ENCODE measurements at regions not wholly inside any gene's neighbourhood (a gene's known extent, or its start where the extent isn't known, plus 50 kb on each side); places are given as distances from the start of the nearest gene placed in this dataset.

- no peak for DNase-seq
Measured at GRCh38 chr3:43869491-43869890, 178.8 kb downstream of the ABHD5 start.

- no peak for DNase-seq
Measured at GRCh38 chr3:43870120-43870519, 179.4 kb downstream of the ABHD5 start.

DNA sequence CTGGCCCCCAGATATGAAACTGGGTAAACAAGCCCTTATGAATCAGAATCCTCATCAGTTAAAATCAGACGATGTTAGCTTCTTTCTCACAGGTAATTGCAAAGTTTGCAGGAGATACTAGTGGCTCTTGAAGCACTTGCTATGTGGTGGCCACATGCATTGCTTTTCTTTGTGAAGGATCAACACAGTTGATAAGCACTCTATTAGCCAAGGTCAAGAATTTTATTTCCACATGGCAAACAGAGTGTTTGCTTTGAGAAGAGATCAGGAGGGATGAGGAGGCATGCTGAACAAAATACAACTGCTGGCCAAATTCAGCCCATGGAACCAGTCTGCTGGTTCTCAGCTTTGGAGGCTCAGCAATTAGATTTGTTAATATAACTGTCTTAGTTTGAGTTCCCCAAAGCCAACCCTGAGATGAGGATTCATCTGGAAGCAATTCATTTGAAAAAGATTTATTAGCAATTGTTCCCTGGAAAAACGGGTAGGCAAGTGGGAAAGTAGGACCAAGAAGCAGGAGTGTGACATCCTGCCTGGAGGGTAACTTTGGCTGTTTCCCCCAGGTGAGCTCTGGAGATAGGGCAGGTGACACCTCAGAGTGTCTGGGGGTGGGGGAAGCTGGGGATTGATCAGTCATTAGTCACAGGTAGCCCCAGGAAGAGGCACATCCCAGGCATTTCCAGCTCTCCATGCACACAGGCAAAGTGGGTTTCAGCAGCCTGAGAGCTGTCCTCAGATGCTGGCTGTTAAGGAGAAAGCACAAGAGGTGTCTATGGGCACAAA is 180.3 kb downstream of the ABHD5 start:
- DNase-seq: no peak

DNA sequence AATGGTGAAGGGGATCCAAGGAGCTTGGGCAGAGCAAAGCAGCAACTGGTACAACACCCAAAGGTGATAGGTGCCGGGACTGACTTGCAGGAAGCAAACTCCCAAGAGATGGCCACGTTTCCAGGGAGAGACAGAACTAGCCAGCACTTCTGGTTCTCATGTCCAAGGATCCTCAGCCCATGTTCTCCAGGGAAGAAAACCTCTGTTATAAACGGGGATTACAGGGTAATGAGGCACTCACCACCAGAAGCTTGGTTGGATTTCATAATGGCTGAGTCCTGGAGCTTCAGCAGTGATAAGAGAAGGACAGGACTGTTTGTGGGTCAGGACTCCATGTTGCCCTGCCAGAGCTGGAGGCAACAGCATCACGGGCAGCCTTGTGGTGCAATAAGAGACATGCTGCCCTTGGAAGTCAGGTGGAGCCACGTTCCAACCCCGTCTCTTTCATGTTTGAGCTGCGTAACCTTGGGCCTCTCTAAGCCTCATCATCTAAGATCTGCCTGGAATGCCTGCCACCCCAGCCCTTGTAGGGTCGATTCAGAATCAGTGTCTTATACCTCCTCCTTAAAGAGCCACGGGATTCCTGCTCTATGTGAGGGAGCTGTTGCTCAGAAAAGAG is 181.0 kb downstream of the ABHD5 start:
- DNase-seq: no peak

GRCh38 chr3:43872301-43872700 is 181.6 kb downstream of the ABHD5 start:
- no peak for DNase-seq

GRCh38 chr3:43872901-43873300 is 182.2 kb downstream of the ABHD5 start:
- no peak for DNase-seq

- no peak for DNase-seq
Measured at GRCh38 chr3:43873723-43874122, 183.0 kb downstream of the ABHD5 start.

GRCh38 chr3:43874290-43874689 is 183.6 kb downstream of the ABHD5 start:
- DNase-seq: no peak

- DNase-seq: no peak
Measured at GRCh38 chr3:43874731-43875130, 184.0 kb downstream of the ABHD5 start.

DNA sequence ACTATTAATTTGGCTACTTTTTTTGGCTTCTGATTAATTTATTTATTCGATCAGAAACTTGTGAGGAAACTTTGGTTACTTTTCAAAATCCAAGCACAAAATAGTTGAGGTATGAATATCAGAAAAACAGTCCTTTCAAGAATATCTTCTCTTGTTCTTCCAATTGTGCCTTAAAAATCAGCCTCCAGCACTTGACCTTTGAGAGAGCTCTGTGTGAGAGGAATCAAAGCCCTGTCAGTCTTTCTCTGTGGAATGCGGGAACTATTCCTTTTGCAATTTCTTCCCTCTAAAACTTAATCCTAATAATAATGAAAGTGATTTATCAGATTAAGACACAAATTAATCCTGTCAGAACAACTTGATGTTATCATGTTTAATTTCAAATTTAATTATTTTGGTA is 185.9 kb downstream of the ABHD5 start:
- no peak for DNase-seq

DNA sequence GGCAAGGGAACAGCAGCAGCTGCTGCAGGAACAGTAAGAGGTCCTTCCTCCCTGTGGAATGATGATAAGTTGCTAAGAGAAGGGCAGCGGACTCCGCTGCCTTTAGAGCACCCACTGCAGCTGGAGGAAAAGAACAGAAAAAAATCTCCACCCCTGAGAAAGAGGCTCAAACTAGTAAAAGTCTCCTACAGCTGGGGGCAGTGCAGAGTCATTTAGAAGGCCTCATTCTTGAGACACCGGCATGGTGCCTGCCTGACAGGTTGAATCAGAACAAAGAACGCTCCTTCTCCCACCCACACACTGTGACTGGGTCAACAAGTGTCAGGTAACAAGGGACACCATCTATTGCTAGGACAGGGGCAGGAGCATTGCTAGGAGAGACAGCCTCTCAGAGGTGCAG is 188.4 kb downstream of the ABHD5 start:
- DNase-seq: no peak

- no peak for DNase-seq
Measured at GRCh38 chr3:43882976-43883680, 192.4 kb downstream of the ABHD5 start.

DNA sequence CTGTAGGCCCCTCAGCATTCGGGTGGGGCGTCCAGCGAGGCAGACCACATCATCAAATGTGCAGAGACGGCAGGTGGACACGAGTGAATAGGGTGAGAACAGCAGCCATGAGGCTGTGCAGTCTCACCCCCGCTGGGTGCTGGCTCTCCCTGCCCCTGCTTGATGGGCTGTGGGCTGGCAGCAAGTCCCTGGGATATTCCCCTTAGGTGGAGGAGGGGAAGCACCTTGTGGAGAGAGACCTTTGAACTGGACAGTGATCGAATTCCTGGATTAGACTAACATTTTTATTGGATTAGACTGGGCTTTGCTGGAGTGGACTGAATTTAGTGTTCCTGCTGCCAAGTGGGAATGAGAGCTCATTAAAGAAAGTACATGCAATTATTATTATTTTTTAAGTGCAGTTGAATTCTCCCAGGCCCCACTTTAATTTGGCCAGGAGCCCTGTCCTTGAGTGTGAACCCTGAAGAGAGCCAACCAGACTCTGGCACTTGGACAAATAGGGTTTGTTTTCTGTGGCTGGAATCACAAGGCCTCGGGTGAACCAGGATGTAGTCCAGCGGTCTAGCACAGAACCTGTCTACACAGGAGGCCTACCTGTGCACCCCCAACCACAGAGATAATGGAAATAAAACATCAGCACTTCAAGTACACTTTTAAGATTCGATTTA is 193.1 kb downstream of the ABHD5 start:
- no peak for DNase-seq

GRCh38 chr3:43884581-43884980 is 193.8 kb downstream of the ABHD5 start:
- no peak for DNase-seq

DNA sequence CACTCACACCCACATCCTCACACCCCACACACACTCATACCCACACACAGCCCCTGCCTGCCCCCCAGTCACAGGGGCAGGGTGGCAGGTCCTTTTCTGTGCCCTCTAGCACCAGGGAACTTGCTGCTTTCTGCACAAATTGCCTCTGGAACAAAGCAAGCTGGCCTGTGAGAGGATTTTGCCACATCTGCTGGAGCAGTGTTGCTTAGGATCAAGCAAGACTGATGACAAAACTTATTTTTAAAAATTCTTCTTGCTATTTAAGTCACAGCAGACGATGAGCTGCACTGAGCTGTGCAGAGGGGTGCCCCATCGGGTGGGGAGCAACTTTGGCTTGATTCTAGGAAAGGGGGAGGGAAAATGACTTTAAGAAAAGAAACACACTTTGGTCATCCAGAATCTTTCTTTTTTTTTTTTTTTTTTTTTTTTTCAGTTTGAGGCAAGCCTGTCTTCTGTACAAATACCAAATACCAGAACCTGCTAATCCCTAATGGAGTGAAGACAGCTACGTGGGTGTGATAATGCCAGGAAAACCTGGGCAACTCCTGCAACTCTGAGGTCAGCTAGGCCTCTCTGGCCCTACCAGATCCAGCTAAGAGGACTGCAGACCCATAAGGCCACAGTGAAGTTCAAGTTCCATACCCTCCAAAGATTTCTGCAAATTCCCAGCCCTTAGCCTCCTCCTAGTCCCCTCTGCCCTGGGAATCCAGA is 195.3 kb downstream of the ABHD5 start:
- DNase-seq: no peak

- no peak for DNase-seq
Measured at GRCh38 chr3:43892061-43892460, 201.3 kb downstream of the ABHD5 start.

GRCh38 chr3:43892526-43892925 is 201.8 kb downstream of the ABHD5 start:
- no peak for DNase-seq

DNA sequence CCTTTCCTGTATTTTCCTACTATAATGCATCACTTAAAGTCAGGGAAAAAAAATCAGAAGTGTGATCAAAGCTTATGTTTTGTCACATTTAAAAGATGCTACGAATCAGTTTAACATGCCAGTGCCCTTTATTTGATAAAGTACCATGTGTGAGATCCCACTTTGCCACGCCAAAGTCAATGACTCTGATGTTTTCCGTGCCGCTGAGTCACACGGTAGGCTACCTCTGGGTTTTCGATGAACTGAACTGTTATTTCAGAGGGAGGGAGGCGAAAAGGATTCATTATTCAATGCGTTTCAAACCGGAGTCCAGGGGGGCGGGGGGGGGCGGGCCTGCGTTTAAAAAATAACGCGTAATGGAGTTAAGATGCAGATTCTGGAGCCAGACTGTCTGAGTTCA is 203.0 kb downstream of the ABHD5 start:
- no peak for DNase-seq

- no peak for DNase-seq
Measured at GRCh38 chr3:43894176-43895049, 203.7 kb downstream of the ABHD5 start.

GRCh38 chr3:43895573-43895972 is 204.8 kb downstream of the ABHD5 start:
- DNase-seq: no peak

DNA sequence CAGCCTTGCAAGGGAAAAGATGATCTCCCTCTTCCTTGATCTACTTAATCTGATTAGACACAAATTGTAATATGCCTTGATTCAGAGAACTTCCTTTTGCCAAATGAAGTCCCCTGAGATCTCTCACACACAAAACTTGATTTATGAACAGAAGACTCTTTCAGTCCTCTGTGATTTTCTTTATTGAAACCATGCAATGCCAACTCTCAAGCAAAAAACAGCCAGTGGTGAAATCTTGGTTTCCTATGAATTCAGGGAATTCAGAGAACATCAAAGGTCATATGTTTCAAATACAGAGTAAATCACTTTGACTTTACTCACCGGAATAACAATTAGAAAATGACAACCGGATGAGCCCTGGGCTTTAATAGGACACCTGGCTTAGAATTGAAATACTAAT is 211.7 kb downstream of the ABHD5 start:
- DNase-seq: no peak

DNA sequence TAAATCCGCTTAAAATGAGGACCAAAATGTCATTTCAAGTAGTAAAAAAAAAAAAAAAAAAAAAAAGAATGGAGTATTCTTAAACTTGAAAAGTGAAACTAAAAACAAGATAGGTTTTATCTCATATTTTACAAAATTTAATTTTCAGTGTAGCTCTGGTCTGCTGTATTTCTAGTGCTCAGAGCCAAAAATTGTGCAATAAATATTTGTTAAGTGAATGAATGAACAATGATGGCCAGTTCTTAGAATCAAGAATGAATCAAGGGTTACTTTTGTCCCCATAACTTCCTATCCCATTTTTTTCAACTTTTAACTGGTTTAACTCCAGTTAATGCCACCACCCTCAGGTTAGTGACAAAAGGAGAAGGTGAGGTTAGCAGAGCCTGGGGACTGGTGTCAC is 214.4 kb downstream of the ABHD5 start:
- DNase-seq: no peak

All from activated CD4-positive, CD25-positive, alpha-beta regulatory T cell (primary cell).